ENCODE measurements at regions not wholly inside any gene's neighbourhood (a gene's known extent, or its start where the extent isn't known, plus 50 kb on each side); places are given as distances from the start of the nearest gene placed in this dataset.

- TF ChIP-seq CTCF (IDR thresholded peaks at IDR 0.05): no peak
- no peak for TF ChIP-seq REST (IDR thresholded peaks at IDR 0.05; ENCODE audit: insufficient read depth in 1 of 2, low read depth in 2 of 2, low read length in 1 of 2)
- no peak for TF ChIP-seq SIN3A (IDR thresholded peaks at IDR 0.05; ENCODE audit: borderline replicate concordance, insufficient read depth, low read depth, low read length)
- no peak for TF ChIP-seq POLR2AphosphoS5 (IDR thresholded peaks at IDR 0.05; ENCODE audit: low read depth, low read length)
- no peak for TF ChIP-seq TCF7L2 (IDR thresholded peaks at IDR 0.05; ENCODE audit: low read depth, low read length)
Observed at GRCh38 chr2:145631561-145631960, 1111.6 kb upstream of the ZEB2 start.
